ENCODE measurements at regions not wholly inside any gene's neighbourhood (a gene's known extent, or its start where the extent isn't known, plus 50 kb on each side); places are given as distances from the start of the nearest gene placed in this dataset.

- no peak for TF ChIP-seq CTCF (IDR thresholded peaks at IDR 0.05)
- TF ChIP-seq POLR2AphosphoS5 (IDR thresholded peaks at IDR 0.05), result no peak
- no peak for TF ChIP-seq POLR2A (IDR thresholded peaks at IDR 0.05)
Observed at GRCh38 chr2:126775300-126775985, 119.5 kb downstream of the GYPC start.

Data from prostate gland (tissue), 2 donors.